SK-N-SH treated with all-trans-retinoic acid at 6 μM for 48 hours (cell line): ENCODE measurements at regions not wholly inside any gene's neighbourhood (a gene's known extent, or its start where the extent isn't known, plus 50 kb on each side); places are given as distances from the start of the nearest gene placed in this dataset.
"Not testable (repeated sequence)": the region's sequence is repeated elsewhere in the genome, so short reads cannot be mapped to it uniquely, and the experiment has no call there.

Experiments used
- ATAC-seq: fragments of 200-7000 bp; cut with Tn5 transposase; 3 replicates; pipeline ENCODE4 v1.9.1; 2020; ENCODE audit warnings: mild to moderate bottlenecking, moderate library complexity
- ARNTL ChIP-seq: fragments of 450-650 bp; formaldehyde crosslinking; IDR thresholded peaks from 2 replicates; pipeline ENCODE4 v1.5.0; 2020; ENCODE audit warnings: low read depth, mild to moderate bottlenecking, moderate library complexity, borderline replicate concordance
- BACH2 ChIP-seq: fragments of 250-450 bp; sonication (Bioruptor Pico); IDR thresholded peaks from 2 replicates; pipeline ENCODE4 v1.9.0; 2021; ENCODE audit warnings: mild to moderate bottlenecking, borderline replicate concordance
- CSDC2 ChIP-seq: fragments of 250-450 bp; sonication (Bioruptor Pico); IDR thresholded peaks from 2 replicates; pipeline ENCODE4 v1.5.0; 2020; ENCODE audit warnings: mild to moderate bottlenecking, moderate library complexity
- ESRRG ChIP-seq: fragments of 250-450 bp; sonication (Bioruptor Pico); IDR thresholded peaks from 2 replicates; pipeline ENCODE4 v1.6.1; 2021; ENCODE audit warnings: mild to moderate bottlenecking
- GLIS3 ChIP-seq: fragments of 250-450 bp; sonication (Bioruptor Pico); IDR thresholded peaks from 2 replicates; pipeline ENCODE4 v1.5.0; 2020; ENCODE audit warnings: mild to moderate bottlenecking, moderate library complexity
- OSR1 ChIP-seq: fragments of 250-450 bp; sonication (Bioruptor Pico); IDR thresholded peaks from 2 replicates; pipeline ENCODE4 v1.8.0; 2022; ENCODE audit warnings: moderate library complexity, mild to moderate bottlenecking, inconsistent platforms
- PPARA ChIP-seq: fragments of 250-450 bp; sonication (Bioruptor Pico); IDR thresholded peaks from 2 replicates; pipeline ENCODE4 v1.5.0; 2020; ENCODE audit warnings: mild to moderate bottlenecking, borderline replicate concordance
- RARB ChIP-seq: fragments of 250-450 bp; sonication (Bioruptor Pico); IDR thresholded peaks from 2 replicates; pipeline ENCODE4 v1.8.0; 2021; ENCODE audit warnings: mild to moderate bottlenecking, moderate library complexity
- SNAI2 ChIP-seq: fragments of 250-450 bp; sonication (Bioruptor Pico); IDR thresholded peaks from 2 replicates; pipeline ENCODE4 v1.5.0; 2020; ENCODE audit warnings: mild to moderate bottlenecking, moderate library complexity
- TCF4 ChIP-seq: fragments of 250-450 bp; sonication (Bioruptor Pico); IDR thresholded peaks from 2 replicates; pipeline ENCODE4 v1.8.0; 2021; ENCODE audit warnings: mild to moderate bottlenecking, moderate library complexity, borderline replicate concordance
- TOX ChIP-seq: fragments of 250-450 bp; sonication (Bioruptor Pico); IDR thresholded peaks from 2 replicates; pipeline ENCODE4 v1.8.0; 2021; ENCODE audit warnings: mild to moderate bottlenecking, moderate library complexity, borderline replicate concordance
- ZC3H10 ChIP-seq: fragments of 250-450 bp; sonication (Bioruptor Pico); IDR thresholded peaks from 2 replicates; pipeline ENCODE4 v1.5.1; 2021; ENCODE audit warnings: mild to moderate bottlenecking, moderate library complexity
- ZFP3 ChIP-seq: fragments of 250-450 bp; sonication (Bioruptor Pico); IDR thresholded peaks from 2 replicates; pipeline ENCODE4 v1.5.0; 2020; ENCODE audit warnings: mild to moderate bottlenecking, moderate library complexity
- ZNF565 ChIP-seq: fragments of 450-650 bp; formaldehyde crosslinking; conservative IDR thresholded peaks from 2 replicates; pipeline ENCODE4 v1.5.0; 2020; ENCODE audit warnings: low read depth, mild to moderate bottlenecking, moderate library complexity
- ZNF70 ChIP-seq: fragments of 450-650 bp; formaldehyde crosslinking; IDR thresholded peaks from 2 replicates; pipeline ENCODE4 v1.5.0; 2020; ENCODE audit warnings: mild to moderate bottlenecking, moderate library complexity
- ZNF8 ChIP-seq: fragments of 450-650 bp; formaldehyde crosslinking; IDR thresholded peaks from 2 replicates; pipeline ENCODE4 v1.5.0; 2020; ENCODE audit warnings: mild to moderate bottlenecking, moderate library complexity
- TF ChIP-seq, protein P1 (sequence below): fragments of 250-450 bp; sonication (Bioruptor Pico); IDR thresholded peaks from 2 replicates; pipeline ENCODE4 v1.5.0; 2020; ENCODE audit warnings: mild to moderate bottlenecking, moderate library complexity
- TF ChIP-seq, protein P2 (sequence below): fragments of 250-450 bp; sonication (Bioruptor Pico); IDR thresholded peaks from 2 replicates; pipeline ENCODE4 v1.5.1; 2021; ENCODE audit warnings: mild to moderate bottlenecking, moderate library complexity
- TF ChIP-seq, protein P3 (sequence below): fragments of 250-450 bp; sonication (Bioruptor Pico); IDR thresholded peaks from 2 replicates; pipeline ENCODE4 v1.5.1; 2020; ENCODE audit warnings: low read depth, mild to moderate bottlenecking, moderate library complexity
- TF ChIP-seq, protein P4 (sequence below): fragments of 250-450 bp; sonication (Bioruptor Pico); IDR thresholded peaks from 2 replicates; pipeline ENCODE4 v1.8.0; 2020; ENCODE audit warnings: mild to moderate bottlenecking, moderate library complexity, borderline replicate concordance
- TF ChIP-seq, protein P5 (sequence below): fragments of 250-450 bp; sonication (Bioruptor Pico); IDR thresholded peaks from 2 replicates; pipeline ENCODE4 v1.8.0; 2021; ENCODE audit warnings: low read depth, mild to moderate bottlenecking, moderate library complexity, borderline replicate concordance

DNA sequence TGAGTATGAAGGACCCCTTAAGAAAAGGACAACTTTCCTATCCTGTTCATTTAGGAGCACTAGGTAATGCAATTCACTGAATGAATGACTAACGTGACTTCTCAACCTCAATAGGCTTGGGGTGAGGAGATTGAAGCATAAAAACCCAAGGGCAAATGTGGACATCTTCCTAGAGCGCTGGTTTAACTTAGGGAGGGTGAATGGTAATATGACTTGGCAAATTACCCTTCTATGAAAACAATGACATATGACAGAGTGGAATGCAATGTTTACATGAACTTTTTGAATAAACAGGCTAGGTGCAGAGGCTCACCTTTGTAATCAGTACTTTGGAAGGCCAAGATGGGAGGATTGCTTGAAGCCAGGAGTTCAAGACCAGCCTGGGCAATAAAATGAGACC lies 83.9 kb upstream of the ANK3 start:
- TF ChIP-seq ZNF565 (no peak), ZNF70 (CRISPR knock-in tag) (no peak), ZC3H10 (CRISPR knock-in tag) (no peak), ZNF8 (CRISPR knock-in tag) (no peak), OSR1 (no peak), ARNTL (CRISPR knock-in tag) (no peak), CSDC2 (CRISPR knock-in tag) (no peak), ZFP3 (CRISPR knock-in tag) (no peak), RARB (no peak), ESRRG (CRISPR knock-in tag) (no peak)
- TF ChIP-seq, protein P1, sequence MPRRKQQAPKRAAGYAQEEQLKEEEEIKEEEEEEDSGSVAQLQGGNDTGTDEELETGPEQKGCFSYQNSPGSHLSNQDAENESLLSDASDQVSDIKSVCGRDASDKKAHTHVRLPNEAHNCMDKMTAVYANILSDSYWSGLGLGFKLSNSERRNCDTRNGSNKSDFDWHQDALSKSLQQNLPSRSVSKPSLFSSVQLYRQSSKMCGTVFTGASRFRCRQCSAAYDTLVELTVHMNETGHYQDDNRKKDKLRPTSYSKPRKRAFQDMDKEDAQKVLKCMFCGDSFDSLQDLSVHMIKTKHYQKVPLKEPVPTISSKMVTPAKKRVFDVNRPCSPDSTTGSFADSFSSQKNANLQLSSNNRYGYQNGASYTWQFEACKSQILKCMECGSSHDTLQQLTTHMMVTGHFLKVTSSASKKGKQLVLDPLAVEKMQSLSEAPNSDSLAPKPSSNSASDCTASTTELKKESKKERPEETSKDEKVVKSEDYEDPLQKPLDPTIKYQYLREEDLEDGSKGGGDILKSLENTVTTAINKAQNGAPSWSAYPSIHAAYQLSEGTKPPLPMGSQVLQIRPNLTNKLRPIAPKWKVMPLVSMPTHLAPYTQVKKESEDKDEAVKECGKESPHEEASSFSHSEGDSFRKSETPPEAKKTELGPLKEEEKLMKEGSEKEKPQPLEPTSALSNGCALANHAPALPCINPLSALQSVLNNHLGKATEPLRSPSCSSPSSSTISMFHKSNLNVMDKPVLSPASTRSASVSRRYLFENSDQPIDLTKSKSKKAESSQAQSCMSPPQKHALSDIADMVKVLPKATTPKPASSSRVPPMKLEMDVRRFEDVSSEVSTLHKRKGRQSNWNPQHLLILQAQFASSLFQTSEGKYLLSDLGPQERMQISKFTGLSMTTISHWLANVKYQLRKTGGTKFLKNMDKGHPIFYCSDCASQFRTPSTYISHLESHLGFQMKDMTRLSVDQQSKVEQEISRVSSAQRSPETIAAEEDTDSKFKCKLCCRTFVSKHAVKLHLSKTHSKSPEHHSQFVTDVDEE (CRISPR knock-in tag) = no peak
- TF ChIP-seq, protein P2, sequence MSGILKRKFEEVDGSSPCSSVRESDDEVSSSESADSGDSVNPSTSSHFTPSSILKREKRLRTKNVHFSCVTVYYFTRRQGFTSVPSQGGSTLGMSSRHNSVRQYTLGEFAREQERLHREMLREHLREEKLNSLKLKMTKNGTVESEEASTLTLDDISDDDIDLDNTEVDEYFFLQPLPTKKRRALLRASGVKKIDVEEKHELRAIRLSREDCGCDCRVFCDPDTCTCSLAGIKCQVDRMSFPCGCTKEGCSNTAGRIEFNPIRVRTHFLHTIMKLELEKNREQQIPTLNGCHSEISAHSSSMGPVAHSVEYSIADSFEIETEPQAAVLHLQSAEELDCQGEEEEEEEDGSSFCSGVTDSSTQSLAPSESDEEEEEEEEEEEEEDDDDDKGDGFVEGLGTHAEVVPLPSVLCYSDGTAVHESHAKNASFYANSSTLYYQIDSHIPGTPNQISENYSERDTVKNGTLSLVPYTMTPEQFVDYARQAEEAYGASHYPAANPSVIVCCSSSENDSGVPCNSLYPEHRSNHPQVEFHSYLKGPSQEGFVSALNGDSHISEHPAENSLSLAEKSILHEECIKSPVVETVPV (CRISPR knock-in tag) = no peak
- no peak for ATAC-seq

DNA sequence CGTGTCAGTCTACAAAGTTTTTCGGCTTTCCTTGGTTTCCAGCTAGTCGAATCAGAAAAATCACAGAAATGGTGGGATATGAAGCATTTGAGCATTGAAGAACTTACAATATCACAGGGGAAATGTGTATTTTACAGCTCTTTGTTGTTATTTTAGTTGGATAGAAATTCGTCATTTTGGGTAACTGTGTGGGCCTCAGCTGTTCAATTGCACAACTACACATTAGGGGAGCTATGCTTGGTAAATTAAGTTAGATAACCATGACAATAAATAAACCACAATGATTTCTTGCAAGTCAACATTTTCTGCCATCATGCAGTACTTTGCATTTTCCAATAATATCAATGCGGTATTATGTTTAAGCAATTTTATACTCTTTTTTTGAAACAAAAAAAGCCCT lies 80.4 kb upstream of the ANK3 start:
- no peak for ATAC-seq
- TF ChIP-seq, protein P2 (CRISPR knock-in tag) = no peak
- TF ChIP-seq, protein P3, sequence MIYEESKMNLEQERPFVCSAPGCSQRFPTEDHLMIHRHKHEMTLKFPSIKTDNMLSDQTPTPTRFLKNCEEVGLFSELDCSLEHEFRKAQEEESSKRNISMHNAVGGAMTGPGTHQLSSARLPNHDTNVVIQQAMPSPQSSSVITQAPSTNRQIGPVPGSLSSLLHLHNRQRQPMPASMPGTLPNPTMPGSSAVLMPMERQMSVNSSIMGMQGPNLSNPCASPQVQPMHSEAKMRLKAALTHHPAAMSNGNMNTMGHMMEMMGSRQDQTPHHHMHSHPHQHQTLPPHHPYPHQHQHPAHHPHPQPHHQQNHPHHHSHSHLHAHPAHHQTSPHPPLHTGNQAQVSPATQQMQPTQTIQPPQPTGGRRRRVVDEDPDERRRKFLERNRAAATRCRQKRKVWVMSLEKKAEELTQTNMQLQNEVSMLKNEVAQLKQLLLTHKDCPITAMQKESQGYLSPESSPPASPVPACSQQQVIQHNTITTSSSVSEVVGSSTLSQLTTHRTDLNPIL = no peak
- TF ChIP-seq ESRRG (CRISPR knock-in tag) (no peak), TCF4 (no peak), ZNF70 (CRISPR knock-in tag) (no peak), ZNF8 (CRISPR knock-in tag) (no peak), OSR1 (no peak), RARB (no peak), ZC3H10 (CRISPR knock-in tag) (no peak), GLIS3 (CRISPR knock-in tag) (no peak), CSDC2 (CRISPR knock-in tag) (no peak), TOX (CRISPR knock-in tag) (no peak), ZNF565 (no peak), BACH2 (no peak), SNAI2 (no peak), PPARA (CRISPR knock-in tag) (no peak)
- TF ChIP-seq, protein P4, sequence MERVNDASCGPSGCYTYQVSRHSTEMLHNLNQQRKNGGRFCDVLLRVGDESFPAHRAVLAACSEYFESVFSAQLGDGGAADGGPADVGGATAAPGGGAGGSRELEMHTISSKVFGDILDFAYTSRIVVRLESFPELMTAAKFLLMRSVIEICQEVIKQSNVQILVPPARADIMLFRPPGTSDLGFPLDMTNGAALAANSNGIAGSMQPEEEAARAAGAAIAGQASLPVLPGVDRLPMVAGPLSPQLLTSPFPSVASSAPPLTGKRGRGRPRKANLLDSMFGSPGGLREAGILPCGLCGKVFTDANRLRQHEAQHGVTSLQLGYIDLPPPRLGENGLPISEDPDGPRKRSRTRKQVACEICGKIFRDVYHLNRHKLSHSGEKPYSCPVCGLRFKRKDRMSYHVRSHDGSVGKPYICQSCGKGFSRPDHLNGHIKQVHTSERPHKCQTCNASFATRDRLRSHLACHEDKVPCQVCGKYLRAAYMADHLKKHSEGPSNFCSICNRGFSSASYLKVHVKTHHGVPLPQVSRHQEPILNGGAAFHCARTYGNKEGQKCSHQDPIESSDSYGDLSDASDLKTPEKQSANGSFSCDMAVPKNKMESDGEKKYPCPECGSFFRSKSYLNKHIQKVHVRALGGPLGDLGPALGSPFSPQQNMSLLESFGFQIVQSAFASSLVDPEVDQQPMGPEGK (CRISPR knock-in tag) = no peak

DNA sequence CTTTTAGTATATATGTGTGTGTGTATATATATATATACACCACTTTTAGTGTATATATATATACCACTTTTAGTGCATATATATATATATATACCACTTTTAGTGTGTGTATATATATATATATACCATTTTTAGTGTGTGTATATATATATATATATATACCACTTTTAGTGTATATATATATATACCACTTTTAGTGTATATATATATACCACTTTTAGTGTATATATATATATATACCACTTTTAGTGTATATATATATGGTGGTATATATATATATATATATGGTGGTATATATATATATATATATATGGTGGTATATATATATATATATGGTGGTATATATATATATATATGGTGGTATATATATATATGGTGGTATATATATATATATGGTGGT lies 79.5 kb upstream of the ANK3 start:
- ATAC-seq = not testable (repeated sequence)

DNA sequence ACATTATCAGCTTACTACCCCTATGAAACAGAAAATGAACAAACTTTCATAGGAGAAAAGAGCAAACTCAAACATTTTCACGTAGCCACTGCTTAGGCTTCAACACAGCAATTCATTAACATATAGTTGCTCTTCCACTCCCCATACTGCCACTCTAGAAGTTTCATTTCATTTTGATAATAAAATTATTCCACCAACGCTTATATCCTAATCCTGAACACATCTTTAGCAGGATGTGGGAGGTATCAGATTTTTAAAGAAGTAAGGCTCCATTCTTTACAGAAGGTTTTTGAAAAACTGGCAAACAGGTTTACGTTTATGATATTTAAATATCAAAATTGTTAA lies 77.5 kb upstream of the ANK3 start:
- TF ChIP-seq ZNF70 (CRISPR knock-in tag) (no peak), RARB (no peak), ZC3H10 (CRISPR knock-in tag) (no peak), GLIS3 (CRISPR knock-in tag) (no peak), ESRRG (CRISPR knock-in tag) (no peak)
- TF ChIP-seq, protein P5, sequence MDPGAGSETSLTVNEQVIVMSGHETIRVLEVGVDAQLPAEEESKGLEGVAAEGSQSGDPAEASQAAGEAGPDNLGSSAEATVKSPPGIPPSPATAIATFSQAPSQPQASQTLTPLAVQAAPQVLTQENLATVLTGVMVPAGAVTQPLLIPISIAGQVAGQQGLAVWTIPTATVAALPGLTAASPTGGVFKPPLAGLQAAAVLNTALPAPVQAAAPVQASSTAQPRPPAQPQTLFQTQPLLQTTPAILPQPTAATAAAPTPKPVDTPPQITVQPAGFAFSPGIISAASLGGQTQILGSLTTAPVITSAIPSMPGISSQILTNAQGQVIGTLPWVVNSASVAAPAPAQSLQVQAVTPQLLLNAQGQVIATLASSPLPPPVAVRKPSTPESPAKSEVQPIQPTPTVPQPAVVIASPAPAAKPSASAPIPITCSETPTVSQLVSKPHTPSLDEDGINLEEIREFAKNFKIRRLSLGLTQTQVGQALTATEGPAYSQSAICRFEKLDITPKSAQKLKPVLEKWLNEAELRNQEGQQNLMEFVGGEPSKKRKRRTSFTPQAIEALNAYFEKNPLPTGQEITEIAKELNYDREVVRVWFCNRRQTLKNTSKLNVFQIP = no peak
- peak; percentile 36 for ATAC-seq
